CD4-positive, alpha-beta T cell treated with Interleukin-15 for 4 hours (primary cell): ENCODE measurements at regions not wholly inside any gene's neighbourhood (a gene's known extent, or its start where the extent isn't known, plus 50 kb on each side); places are given as distances from the start of the nearest gene placed in this dataset.

Experiments used
- DNase-seq: peaks from one replicate; pipeline ENCODE4 v3.0.0-alpha.2; 2020; ENCODE audit warnings: low spot score

DNA sequence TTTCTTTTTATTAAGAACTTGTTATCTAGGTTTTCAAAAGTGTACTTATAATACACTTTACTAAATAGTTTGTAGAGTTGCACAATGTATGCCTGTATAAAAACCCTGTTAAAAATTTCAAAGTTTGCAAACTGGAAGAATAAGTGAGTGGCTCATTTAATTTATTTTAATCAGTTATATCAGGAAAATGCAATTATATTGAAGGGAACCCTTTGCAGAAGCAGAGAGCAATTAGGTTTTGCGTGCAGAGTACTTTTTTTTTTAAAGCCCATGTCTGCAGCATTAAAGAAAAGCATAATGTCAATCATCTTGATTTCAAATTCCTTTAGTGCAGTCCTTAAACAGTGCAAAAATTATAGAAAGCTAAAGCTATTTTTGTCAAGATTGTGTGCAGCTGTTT lies 271.3 kb upstream of the LDB2 start:
- no peak for DNase-seq

DNA sequence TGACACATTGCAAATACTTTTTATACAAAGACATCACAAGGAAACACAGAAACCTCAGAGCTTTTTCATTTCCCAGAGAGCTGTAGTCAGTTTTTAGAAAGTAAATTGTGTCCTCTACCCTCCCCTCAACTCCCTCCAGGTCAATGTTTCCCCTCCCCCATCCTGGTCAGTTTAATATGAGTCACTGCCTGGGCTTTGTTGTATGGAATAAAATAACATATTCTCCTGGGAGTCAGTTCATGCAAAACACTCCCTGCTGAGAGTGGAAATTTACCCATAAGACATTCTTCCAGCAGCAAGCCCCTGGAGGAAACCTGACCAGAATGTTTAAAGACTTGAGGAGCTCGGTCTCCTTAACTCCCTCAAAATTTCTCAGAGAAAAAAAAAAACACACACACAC lies 270.1 kb upstream of the LDB2 start:
- DNase-seq, result no peak

DNA sequence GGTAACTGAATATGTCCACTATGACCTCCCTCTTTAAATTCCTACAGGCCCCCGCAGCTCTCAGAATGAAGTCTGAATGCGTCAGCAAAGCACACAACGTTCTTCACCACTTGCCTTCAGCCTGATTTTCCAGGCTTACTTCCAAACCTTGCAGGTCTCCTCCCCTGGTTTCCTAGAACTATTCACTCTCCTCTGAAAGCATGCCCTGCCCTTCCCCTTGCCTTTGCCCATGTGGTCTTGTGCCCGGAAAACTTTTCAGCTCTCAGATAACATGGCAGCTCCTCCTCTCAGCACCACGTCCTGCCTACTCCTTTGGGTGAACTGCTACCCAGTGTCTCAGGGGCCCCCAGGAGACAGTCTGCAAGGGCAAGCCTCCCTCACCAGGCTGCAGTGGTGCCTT lies 268.5 kb upstream of the LDB2 start:
- DNase-seq, result no peak

GRCh38 chr4:17165286-17165685 lies 266.8 kb upstream of the LDB2 start:
- no peak for DNase-seq

DNA sequence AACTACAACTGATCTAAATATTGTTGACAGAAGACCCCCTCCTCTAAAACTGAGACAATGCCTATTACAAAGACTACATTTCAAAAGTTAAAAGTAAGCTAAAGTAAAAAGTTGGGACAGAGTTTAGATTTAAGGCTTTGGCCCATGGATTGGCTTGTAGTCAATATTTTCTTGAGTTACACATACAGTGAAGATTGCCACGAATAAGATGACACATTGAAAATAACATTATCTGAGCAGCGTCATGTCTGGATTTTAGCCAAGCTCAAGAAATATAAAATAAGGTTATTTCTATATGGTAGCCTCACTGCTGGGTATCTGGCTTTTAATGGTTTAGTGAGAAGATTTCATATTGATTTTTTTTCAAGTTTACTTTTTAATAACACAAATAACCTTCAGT lies 266.2 kb upstream of the LDB2 start:
- no peak for DNase-seq

DNA sequence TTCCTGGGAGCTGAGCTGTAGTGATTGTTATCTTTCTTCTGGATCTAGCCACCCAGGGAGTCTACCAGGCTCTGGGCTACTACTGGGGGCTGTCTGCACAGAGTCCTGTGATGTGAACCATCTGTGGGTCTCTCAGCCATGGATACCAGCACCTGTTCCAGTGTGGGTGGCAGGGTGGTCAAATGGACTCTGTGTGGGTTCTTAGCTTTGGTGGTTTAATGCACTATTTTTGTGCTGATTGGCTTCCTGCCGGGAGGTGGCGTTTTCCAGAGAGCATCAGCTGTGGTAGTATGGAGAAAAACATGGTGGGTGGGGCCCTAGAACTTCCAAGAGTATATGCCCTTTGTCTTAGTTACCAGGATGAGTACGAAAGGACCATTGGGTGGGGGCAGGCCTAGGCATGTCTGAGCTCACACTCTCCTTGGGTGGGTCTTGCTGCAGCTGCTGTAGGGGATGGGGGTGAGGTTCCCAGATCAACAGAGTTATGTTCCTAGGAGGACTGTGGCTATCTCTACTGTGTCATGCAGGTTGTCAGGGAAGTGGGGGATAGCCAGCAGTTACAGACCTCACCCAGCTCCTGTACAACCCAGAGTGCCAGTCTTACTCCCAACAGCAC lies 264.8 kb upstream of the LDB2 start:
- DNase-seq, result no peak

DNA sequence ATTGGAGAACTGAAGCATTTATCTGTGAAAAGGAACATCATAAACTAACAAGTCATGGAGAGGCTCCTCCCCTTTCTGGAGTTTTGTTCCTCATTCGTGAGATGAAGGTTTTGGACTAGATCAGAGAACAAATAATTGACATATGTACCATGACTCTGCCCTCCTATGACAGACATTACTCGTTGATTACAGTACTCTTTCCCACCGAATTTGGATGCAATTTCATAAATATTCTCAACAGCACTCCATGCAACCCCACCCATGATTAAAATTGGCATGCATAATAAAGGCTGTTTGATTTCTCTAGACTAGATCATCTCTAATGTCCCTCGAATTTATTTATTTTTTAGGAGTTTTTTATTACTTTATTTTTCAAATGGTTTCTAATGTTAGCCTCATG lies 258.9 kb upstream of the LDB2 start:
- no peak for DNase-seq

DNA sequence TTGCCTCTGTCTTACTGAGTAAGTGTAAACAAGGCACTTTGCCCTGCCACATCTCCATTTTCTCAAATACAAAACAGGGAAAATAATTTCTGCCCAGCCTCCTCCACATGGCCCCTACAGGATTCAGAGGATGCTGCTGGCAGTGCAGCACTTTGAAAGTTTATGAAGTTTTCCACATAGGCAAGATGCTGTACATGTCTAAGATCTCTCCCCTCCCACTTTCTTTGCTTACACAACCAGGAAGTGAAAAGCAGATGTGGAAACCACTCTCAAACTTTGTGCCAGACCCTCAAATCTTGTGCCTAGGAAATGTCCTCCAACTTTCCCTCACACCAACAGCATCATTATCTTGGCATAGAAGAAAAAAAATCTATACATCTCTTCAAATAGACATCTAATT lies 257.0 kb upstream of the LDB2 start:
- no peak for DNase-seq

- no peak for DNase-seq
Observed at GRCh38 chr4:17153572-17153971, 255.1 kb upstream of the LDB2 start.

GRCh38 chr4:17152941-17153540 lies 254.6 kb upstream of the LDB2 start:
- no peak for DNase-seq

- DNase-seq, result no peak
Observed at GRCh38 chr4:17142232-17142711, 243.8 kb upstream of the LDB2 start.

GRCh38 chr4:17138847-17139246 lies 240.4 kb upstream of the LDB2 start:
- no peak for DNase-seq

DNA sequence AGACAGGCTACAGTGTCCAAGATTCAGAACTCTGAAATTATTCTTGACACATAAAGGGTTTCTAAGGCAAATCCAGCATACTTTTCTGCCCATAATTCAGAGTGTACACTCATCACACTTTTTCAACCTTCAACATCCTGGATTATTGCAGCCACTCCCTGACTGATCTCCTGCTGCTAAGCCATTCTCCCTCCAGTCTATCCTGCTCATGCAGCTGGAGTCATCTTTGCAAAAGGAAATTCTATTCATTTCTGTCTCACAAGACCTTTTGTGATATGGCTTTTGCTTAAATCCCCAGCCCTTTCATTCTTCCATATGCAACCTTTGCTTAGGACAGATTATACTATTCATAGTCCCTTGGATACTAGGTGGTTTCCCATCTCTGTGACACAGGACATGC lies 236.1 kb upstream of the LDB2 start:
- DNase-seq, result no peak

DNA sequence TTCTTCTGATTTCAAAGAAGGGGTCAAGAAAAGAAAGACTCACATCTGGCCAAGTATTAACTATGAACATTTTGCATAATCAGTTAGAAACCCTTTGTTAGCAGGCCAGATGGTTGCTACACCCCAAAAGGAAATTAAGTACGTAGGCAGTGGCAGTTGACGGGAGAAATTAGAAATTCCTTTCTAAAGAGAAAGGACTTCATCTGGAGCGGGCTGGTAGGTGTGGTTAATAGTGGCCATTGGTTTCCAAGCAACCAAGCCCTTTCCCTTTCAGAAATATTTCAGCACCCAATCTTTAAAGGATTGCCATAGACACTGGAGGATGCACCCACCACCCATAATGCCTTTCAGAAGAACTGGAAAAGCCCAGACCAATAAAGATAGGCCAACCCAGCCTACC lies 235.7 kb upstream of the LDB2 start:
- no peak for DNase-seq

DNA sequence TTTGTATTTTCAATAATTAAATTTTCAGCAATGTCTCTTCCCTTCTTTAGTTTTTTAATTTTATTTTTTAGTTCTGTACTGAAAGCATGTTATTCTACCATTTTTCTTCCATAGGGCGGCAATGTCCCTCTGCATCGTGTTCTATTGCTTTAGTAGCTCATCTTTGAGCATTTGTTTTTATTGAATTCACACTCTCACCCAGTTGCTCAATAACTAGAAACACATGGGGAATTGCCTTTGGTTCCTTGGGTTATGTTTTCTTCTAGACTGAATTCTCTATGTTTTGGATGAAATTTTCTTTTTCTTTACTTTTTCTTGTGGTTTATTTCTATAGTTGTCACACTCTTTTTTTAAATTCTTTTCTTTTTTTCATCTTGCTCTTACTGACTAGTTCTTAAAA lies 233.8 kb upstream of the LDB2 start:
- DNase-seq, result no peak

DNA sequence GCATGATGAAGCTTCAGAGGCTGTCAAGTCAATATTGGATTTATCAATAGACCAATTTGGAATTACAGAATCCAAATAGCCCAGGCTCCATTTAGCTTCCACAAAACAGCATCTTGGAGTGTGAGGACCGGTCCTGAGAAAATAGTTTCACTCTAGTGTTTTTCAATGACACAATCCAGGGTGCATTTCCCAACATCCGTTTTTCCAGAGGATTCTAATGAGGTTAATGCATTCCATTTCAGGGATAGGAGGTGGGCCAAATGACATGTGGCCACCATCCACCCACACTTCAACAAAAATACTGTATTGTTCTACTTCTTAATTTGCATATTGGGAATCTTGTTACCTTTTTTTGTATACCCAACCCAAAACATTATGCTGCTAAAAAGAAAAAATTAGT lies 229.8 kb upstream of the LDB2 start:
- DNase-seq, result no peak

- no peak for DNase-seq
Observed at GRCh38 chr4:17126321-17126966, 228.0 kb upstream of the LDB2 start.

DNA sequence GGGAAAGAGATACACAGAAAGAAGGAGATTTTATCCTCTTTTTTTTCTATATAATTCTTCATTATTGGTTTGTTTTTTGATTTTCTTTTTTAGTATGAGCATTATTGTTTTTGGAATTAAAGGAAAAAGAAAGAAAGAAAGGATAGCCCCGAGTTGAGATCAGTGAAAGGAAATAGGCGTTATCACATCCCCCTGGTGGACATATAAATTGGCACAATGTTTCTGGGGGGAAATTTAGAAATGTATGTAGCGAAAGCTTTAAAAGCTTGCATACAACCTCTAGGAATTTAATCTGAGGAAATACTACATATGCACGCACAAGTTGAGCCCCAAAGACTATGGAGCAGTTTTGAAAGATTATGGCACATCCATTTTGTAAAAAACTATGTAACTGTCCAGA lies 226.3 kb upstream of the LDB2 start:
- DNase-seq, result no peak

DNA sequence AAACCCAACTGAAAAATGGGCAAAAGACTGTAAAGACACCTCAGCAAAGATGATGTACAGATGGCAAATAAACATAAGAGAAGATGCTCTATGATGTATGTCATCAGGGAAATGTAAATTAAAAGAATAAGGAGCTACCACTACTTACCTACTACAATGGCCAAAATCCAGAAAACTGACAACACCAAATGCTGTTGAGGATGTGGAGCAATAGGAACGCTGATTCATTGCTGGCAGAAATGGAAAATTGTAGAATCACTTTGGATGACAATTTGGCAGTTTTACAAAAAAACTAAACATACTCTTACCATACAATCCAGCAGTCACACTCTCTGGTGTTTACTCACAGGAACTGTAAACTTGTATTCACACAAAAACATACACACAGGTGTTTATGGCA lies 222.3 kb upstream of the LDB2 start:
- no peak for DNase-seq

DNA sequence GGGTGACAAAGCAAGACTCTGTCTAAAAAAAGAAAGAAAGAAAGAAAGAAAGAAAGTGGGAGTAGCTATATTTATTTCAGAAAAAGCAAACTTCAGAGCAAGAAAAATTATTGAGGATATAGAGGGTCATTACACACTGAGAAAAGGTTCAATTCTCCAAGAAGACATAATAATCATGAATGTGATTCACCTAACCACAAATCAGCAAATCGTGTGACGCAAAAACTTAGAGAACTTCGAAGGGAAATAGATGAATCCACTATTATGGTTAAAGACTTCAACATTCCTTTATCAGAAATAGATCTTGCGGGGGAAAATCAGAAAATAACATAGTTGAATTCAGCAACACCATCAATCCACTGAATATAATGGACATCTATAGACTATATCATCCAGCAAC lies 219.3 kb upstream of the LDB2 start:
- no peak for DNase-seq

DNA sequence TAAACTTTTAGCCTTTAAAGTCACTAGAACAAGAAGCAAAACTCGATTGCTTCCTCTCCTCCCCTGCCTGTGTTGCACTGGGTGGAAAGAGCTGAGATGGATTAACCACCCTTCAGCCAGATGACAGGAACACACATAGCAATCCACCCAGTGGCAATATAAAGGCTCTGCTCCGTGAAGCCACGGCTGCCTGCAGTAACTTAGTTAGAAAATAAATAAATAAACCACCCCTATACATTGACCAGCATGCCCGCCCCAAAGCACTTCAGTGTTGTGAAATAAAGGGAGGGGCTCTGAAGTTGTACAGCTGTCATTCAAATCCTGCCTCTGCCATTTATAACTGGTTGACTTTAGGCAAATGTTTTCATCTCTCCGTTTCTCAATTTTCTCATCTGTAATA lies 217.1 kb upstream of the LDB2 start:
- DNase-seq, result no peak

GRCh38 chr4:17112292-17112659 lies 213.8 kb upstream of the LDB2 start:
- DNase-seq, result no peak

GRCh38 chr4:17109126-17109525 lies 210.7 kb upstream of the LDB2 start:
- DNase-seq, result no peak

GRCh38 chr4:17103231-17103630 lies 204.8 kb upstream of the LDB2 start:
- DNase-seq, result no peak
